Activated T-cell treated with anti-CD3 and anti-CD28 coated beads, Interleukin-2, amount 50 U/mL, for 4 hours (primary cell): ENCODE measurements at regions not wholly inside any gene's neighbourhood (a gene's known extent, or its start where the extent isn't known, plus 50 kb on each side); places are given as distances from the start of the nearest gene placed in this dataset.
"Not testable (repeated sequence)": the region's sequence is repeated elsewhere in the genome, so short reads cannot be mapped to it uniquely, and the experiment has no call there.

Source experiments
- ATAC-seq, 2 donors: fragments of 200-7000 bp; cut with Tn5 transposase; one replicate each; pipeline ENCODE4 v1.10.0; 2021
- DNase-seq: peaks from one replicate; pipeline ENCODE4 v3.0.0-alpha.2; 2020
- H3K27me3 Mint-ChIP-seq: one replicate; pipeline ENCODE4 v1.8.0; 2021; ENCODE audit warnings: low read depth, mixed read lengths
- H3K36me3 Mint-ChIP-seq: one replicate; pipeline ENCODE4 v1.8.0; 2022; ENCODE audit warnings: mixed read lengths; ENCODE audit not compliant: insufficient read depth
- H3K4me1 Mint-ChIP-seq: one replicate; pipeline ENCODE4 v1.8.0; 2021; ENCODE audit warnings: low read depth, mixed read lengths
- H3K4me3 Mint-ChIP-seq: one replicate; pipeline ENCODE4 v1.8.0; 2021; ENCODE audit warnings: mild to moderate bottlenecking, moderate library complexity, mixed read lengths
- H3K9me3 Mint-ChIP-seq: one replicate; pipeline ENCODE4 v1.8.0; 2021; ENCODE audit warnings: mixed read lengths

- Mint-ChIP-seq H3K27me3 (no peaks in the 10 kb centered on the region), H3K4me1 (no peaks in the 10 kb centered on the region), H3K9me3 (peaks cover 9% of the 10 kb centered on the region), H3K36me3 (no peaks in the 10 kb centered on the region), H3K4me3 (no peak overlapping the region)
- DNase-seq (no peak), ATAC-seq (no peak)
These were observed 495.9 kb upstream of the POT1 start for GRCh38 chr7:125425506-125425905.

DNA sequence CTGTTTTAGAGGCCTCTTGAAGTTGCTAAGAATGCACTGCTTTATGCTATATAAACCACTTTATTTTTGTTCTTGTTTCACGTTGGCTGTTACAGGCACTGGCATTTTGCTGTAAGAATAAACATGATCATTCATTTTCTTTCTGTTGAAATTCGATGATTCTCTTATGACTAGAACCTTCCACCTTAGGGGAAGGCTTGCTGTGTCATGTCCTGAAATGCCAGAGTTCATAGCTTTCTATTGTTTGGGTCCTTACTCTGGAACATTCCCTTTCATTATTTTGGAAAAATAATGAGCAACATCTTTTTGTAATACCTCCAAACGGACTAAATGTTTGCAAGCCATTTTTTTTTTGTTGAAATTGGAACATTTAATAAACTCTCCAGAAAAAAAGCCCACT, 495.1 kb upstream of the POT1 start:
- Mint-ChIP-seq H3K4me3 (no peak overlapping the region), H3K27me3 (no peaks in the 10 kb centered on the region), H3K9me3 (peaks cover 14% of the 10 kb centered on the region), H3K4me1 (no peaks in the 10 kb centered on the region), H3K36me3 (no peaks in the 10 kb centered on the region)
- no peak for DNase-seq
- no peak for ATAC-seq

DNA sequence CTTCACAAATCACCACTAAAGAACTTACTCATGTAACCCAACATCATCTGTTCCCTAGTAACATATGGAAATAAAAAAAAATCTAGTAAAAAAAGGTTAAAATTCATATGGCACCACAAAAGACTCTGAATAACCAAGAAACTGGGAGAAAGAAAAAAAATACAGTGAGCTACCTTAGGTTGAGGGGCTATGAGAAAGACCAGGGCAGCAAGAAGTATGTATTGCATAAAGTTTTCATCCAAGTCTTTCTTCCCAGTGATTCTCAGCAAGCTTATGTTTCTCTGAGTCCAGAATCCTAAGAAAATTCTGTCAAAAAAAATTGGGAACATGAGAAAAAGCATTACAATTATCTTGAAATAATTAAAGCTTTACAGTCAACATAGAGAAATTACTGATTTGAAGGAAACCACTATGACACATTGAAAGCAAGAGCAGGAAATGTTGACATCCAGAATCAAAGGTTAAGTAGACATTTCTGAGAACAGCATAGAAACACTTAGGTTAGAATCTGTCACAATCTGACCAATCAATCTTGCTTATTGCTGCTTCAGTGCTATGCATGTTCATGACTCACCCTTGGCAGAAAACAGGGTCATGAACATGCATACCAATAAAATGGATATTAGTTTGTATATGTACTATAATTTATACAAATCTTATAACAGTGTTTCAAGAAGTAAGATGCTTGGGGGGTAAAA, 494.0 kb upstream of the POT1 start:
- DNase-seq = no peak

DNA sequence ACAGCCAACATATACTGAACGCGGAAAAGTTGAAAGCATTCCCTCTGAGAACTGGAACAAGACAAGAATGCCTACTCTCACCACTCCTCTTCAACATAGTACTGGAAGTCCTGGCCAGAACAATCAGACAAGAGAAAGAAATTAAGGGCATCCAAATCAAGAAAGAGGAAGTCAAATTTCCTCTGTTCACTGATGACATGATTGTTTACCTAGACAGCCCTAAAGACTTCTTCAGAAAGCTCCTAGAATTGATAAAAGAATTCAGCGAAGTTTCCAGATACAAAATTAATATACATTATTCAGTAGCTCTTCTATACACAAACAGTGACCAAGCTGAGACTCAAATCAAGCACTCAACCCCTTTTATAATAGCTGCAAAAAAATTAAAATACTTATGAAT, 491.8 kb upstream of the POT1 start:
- DNase-seq, H3K4me1 Mint-ChIP-seq, H3K4me3 Mint-ChIP-seq, H3K27me3 Mint-ChIP-seq, ATAC-seq, H3K36me3 Mint-ChIP-seq: not testable (repeated sequence)
- peaks cover 21% of the 10 kb centered on the region for H3K9me3 Mint-ChIP-seq

More for the DNA sequence above, 494.0 kb upstream of the POT1 start:
- H3K4me1 Mint-ChIP-seq = no peaks in the 10 kb centered on the region
- H3K9me3 Mint-ChIP-seq = peaks cover 14% of the 10 kb centered on the region
- peak in 1 of 2 donors; percentile 23 for ATAC-seq
- H3K27me3 Mint-ChIP-seq = no peaks in the 10 kb centered on the region
- no peak overlapping the region for H3K4me3 Mint-ChIP-seq
- H3K36me3 Mint-ChIP-seq = no peaks in the 10 kb centered on the region

GRCh38 chr7:125412890-125413665, 483.5 kb upstream of the POT1 start:
- DNase-seq (no peak), ATAC-seq (no peak)
- Mint-ChIP-seq H3K36me3 (no peaks in the 10 kb centered on the region), H3K4me1 (no peaks in the 10 kb centered on the region), H3K27me3 (no peaks in the 10 kb centered on the region), H3K9me3 (peaks cover 9% of the 10 kb centered on the region), H3K4me3 (no peak overlapping the region)

DNA sequence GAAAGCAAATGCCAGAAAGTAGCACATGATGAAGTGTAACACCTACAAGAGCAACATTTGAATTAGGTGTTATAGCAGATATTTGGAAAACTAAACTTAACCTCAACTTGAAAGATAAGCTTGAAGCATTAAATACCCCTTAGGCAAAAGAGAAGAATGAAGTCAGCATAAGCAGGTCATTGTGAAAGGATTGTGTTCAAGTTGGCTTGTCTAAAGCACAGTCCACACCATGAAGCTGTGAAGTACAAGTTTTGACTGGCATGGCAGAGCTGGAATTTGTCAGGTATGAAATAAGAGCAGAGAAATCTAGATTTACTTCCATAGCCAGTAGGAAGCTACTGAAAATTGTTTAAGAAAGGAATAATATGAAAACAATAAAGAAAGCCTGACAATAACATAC, 480.3 kb upstream of the POT1 start:
- Mint-ChIP-seq H3K9me3 (peaks cover 4% of the 10 kb centered on the region), H3K36me3 (no peaks in the 10 kb centered on the region), H3K4me3 (no peak overlapping the region), H3K27me3 (no peaks in the 10 kb centered on the region), H3K4me1 (no peaks in the 10 kb centered on the region)
- ATAC-seq (no peak), DNase-seq (no peak)

DNA sequence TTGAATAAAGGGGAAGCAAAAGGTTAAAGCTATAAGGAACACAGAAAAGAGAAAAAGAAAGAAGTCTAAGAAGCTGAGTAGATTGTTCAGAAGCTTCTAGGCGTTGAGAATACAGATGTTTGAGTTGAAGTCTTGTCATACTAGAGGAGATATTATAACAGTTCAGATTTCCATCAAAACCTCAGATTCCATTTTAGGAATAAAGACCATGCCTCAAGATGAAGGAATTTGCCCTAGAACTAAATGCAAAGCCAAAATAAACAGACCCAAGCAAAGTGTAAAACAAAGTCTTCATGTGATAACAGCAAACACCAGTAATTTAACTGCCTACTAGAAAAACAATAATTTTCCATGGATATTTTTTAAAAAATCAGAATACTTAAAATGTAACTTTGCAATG, 476.5 kb upstream of the POT1 start:
- no peaks in the 10 kb centered on the region for H3K4me1 Mint-ChIP-seq
- DNase-seq = no peak
- H3K27me3 Mint-ChIP-seq = no peaks in the 10 kb centered on the region
- ATAC-seq = no peak
- no peaks in the 10 kb centered on the region for H3K36me3 Mint-ChIP-seq
- H3K9me3 Mint-ChIP-seq = peaks cover 4% of the 10 kb centered on the region
- no peak overlapping the region for H3K4me3 Mint-ChIP-seq

DNA sequence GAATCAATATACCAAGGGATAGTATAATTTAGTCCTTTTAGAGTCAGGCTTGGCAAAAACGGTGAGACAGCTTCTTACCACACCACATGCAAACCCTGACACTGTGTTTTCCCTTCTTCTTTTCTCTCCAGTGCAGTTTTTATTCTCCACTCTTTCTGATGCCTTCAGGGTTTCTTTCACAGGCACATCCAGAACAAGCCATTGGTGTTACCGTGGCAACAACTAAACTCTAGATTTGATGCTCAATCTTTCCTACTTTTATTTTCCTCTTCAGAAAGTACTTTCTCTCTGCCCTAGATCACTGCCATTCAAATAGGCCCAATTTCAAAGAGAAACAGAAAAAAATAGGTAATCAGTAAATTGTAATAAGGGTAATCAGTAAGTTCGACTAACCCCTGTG, 469.8 kb upstream of the POT1 start:
- Mint-ChIP-seq H3K9me3 (peaks cover 24% of the 10 kb centered on the region), H3K4me1 (no peaks in the 10 kb centered on the region), H3K27me3 (no peaks in the 10 kb centered on the region), H3K4me3 (no peak overlapping the region), H3K36me3 (no peaks in the 10 kb centered on the region)
- ATAC-seq (no peak), DNase-seq (no peak)

DNA sequence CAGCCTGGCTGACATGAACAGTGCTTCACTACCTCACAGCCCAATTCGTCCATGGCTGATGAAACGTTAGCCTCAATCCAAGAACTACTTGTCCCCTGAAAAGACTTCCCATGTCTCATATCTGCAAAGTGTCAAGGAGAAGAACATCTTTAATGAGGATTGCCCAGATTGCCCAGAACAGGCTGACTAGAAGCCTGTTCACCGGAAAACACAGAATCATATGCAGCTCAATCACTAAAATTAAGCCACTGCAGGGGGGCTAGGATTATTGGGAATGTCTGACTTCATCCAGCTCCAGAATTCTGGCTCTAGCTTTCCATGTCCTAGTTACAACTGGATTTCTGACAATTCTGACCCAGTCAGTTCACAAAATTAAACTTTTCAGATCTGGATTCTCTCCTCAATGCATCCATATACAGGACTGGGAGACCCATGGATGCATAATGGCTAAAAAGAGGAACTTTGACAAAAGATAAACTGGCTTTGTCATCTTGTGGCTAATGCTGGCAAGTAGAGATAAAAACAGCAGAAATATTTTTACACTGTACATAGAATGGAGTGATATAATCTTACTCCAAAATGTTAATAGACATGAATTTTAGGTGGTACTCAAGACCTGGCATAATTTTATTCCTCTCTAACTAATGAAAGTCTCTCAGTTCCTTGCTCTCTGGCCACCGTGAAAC, 467.0 kb upstream of the POT1 start:
- DNase-seq = no peak
- Mint-ChIP-seq H3K4me3 (no peak overlapping the region), H3K4me1 (no peaks in the 10 kb centered on the region), H3K9me3 (peaks cover 24% of the 10 kb centered on the region), H3K27me3 (no peaks in the 10 kb centered on the region), H3K36me3 (no peaks in the 10 kb centered on the region)
- ATAC-seq = no peak

- Mint-ChIP-seq H3K4me3 (no peak overlapping the region), H3K27me3 (no peaks in the 10 kb centered on the region), H3K4me1 (no peaks in the 10 kb centered on the region), H3K9me3 (peaks cover 15% of the 10 kb centered on the region), H3K36me3 (no peaks in the 10 kb centered on the region)
- no peak for ATAC-seq
- DNase-seq = no peak
These were observed 462.3 kb upstream of the POT1 start for GRCh38 chr7:125391921-125392320.

DNA sequence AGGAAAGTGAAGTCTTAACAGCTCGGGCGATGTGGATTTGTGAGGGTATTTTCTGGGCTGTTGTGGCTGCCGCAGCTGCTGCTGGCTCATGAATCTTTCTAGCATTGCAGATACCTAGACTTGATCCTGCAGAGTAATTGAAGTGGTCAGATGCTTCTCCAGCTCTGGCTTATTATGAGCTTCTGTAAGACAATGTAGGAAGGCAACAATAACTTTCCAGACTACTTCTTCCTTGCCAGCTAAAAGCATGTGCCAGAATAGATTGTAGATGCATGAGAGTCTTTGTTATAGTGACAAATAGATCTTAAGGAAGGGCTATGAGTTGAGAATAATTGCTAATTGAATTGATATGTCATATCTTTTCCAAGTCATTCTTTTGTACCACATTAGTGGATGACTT, 461.4 kb upstream of the POT1 start:
- Mint-ChIP-seq H3K36me3 (no peaks in the 10 kb centered on the region), H3K9me3 (peaks cover 15% of the 10 kb centered on the region), H3K4me3 (no peak overlapping the region), H3K27me3 (no peaks in the 10 kb centered on the region), H3K4me1 (no peaks in the 10 kb centered on the region)
- no peak for ATAC-seq
- DNase-seq = no peak

- no peaks in the 10 kb centered on the region for H3K4me1 Mint-ChIP-seq
- H3K27me3 Mint-ChIP-seq = no peaks in the 10 kb centered on the region
- peaks cover 20% of the 10 kb centered on the region for H3K9me3 Mint-ChIP-seq
- ATAC-seq (no peak), DNase-seq (no peak)
- H3K36me3 Mint-ChIP-seq = no peaks in the 10 kb centered on the region
- no peak overlapping the region for H3K4me3 Mint-ChIP-seq
These were observed 456.6 kb upstream of the POT1 start for GRCh38 chr7:125386211-125386610.

DNA sequence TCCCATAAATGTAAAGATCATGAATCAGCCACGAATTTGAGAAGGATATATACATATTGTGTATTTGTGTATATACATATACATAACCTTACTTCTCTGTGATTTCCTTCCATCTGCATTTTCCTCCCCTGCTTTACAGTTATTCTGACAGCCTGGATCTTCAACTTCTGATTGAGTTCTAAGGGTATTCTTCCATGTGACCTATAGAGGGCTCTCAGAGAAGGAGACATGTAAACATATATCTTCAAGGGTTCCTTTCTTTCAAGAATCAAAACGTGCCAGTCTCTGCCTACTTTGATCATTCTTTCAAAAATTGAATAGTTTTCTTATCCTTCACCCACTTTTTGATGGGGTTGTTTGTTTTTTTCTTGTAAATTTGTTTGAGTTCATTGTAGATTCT, 453.7 kb upstream of the POT1 start:
- Mint-ChIP-seq H3K9me3 (peaks cover 18% of the 10 kb centered on the region), H3K36me3 (no peaks in the 10 kb centered on the region), H3K27me3 (no peaks in the 10 kb centered on the region), H3K4me3 (no peak overlapping the region), H3K4me1 (no peaks in the 10 kb centered on the region)
- DNase-seq (no peak), ATAC-seq (no peak)

DNA sequence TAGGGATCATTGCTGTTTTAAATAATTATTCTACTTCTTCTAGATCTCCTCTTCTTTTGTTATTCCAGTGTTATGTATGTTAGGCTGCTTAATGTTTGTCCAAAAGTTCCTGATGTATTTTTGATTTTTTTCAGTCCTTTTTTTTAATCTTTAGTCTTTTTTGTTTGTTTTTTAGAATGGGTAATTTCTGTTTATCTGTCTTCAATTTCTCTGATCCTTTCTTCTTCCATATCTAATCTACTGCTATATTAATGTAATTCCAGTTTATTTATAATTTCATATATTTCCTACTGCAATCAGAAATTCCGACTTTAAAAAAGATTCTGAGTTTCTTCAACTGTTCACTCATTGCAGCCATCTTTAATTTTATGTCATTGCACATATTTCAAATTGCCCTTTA, 452.8 kb upstream of the POT1 start:
- H3K4me1 Mint-ChIP-seq = no peaks in the 10 kb centered on the region
- H3K4me3 Mint-ChIP-seq = no peak overlapping the region
- H3K9me3 Mint-ChIP-seq = peaks cover 15% of the 10 kb centered on the region
- DNase-seq (no peak), ATAC-seq (no peak)
- H3K27me3 Mint-ChIP-seq = no peaks in the 10 kb centered on the region
- H3K36me3 Mint-ChIP-seq = no peaks in the 10 kb centered on the region

DNA sequence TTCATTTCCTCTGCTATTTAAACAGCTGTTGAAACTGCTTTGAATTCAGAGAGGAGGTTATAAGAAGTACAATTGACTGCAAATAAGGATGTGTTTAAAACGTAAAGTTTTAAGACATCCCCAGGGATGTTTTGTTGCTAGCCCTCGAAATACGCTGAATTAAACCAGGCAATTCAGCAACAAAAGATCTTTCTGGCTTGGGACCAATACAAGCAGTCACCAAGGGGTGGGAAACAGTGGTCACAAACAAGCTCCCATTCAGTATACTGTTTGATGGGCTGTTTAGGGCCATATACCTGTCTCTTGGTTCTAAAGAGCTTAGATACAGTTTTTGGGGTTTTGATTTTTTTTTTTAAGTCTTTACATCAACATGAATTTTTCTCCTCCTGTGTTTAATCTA, 446.3 kb upstream of the POT1 start:
- H3K4me1 Mint-ChIP-seq = no peaks in the 10 kb centered on the region
- H3K27me3 Mint-ChIP-seq = no peaks in the 10 kb centered on the region
- H3K9me3 Mint-ChIP-seq = no peaks in the 10 kb centered on the region
- H3K36me3 Mint-ChIP-seq = no peaks in the 10 kb centered on the region
- ATAC-seq (no peak), DNase-seq (no peak)
- H3K4me3 Mint-ChIP-seq = no peak overlapping the region
